WERI-Rb-1 (cell line): ENCODE measurements at regions not wholly inside any gene's neighbourhood (a gene's known extent, or its start where the extent isn't known, plus 50 kb on each side); places are given as distances from the start of the nearest gene placed in this dataset.
A peak's percentile ranks its signal among the peaks of the same experiment; 100 is the strongest.

Source experiments
- DNase-seq: peaks from one replicate; pipeline ENCODE4 v3.0.0-alpha.2; 2020
- H3K27ac ChIP-seq: fragments of 250-450 bp; sonication (Bioruptor Pico); 2 replicates; pipeline ENCODE4 v1.5.1; 2020; ENCODE audit warnings: mild to moderate bottlenecking, moderate library complexity
- H3K27me3 ChIP-seq: fragments of 250-450 bp; sonication (Bioruptor Pico); 2 replicates; pipeline ENCODE4 v1.5.1; 2021; ENCODE audit warnings: mild to moderate bottlenecking, low read depth, moderate library complexity; ENCODE audit not compliant: insufficient read depth, severe bottlenecking
- H3K36me3 ChIP-seq: fragments of 250-450 bp; sonication (Bioruptor Pico); 2 replicates; pipeline ENCODE4 v1.5.1; 2020; ENCODE audit warnings: mild to moderate bottlenecking, moderate library complexity
- H3K4me3 ChIP-seq: 2 replicates; pipeline ENCODE4 v1.5.1; 2011; ENCODE audit warnings: low read depth, mild to moderate bottlenecking, control low read depth, low read length
- H3K9me3 ChIP-seq: fragments of 250-450 bp; sonication (Bioruptor Pico); 2 replicates; pipeline ENCODE4 v1.5.1; 2021; ENCODE audit warnings: mild to moderate bottlenecking, moderate library complexity; ENCODE audit not compliant: severe bottlenecking
- CTCF ChIP-seq: IDR thresholded peaks from 2 replicates; pipeline ENCODE4 v1.5.1; 2011; ENCODE audit warnings: low read depth, mild to moderate bottlenecking, control low read depth, inconsistent platforms, low read length

GRCh38 chr3:148187296-148187695, 510.4 kb upstream of the AGTR1 start:
- no peak overlapping the region for H3K4me3 ChIP-seq
- DNase-seq: no peak
- no peak overlapping the region for H3K27ac ChIP-seq
- no peaks in the 10 kb centered on the region for H3K27me3 ChIP-seq
- TF ChIP-seq CTCF: no peak
- no peaks in the 10 kb centered on the region for H3K36me3 ChIP-seq
- no peaks in the 10 kb centered on the region for H3K9me3 ChIP-seq

GRCh38 chr3:148190441-148190990, 507.2 kb upstream of the AGTR1 start:
- TF ChIP-seq CTCF: no peak
- Histone ChIP-seq H3K27me3 (no peaks in the 10 kb centered on the region), H3K27ac (no peak overlapping the region), H3K36me3 (no peaks in the 10 kb centered on the region), H3K9me3 (no peaks in the 10 kb centered on the region), H3K4me3 (no peak overlapping the region)
- no peak for DNase-seq

GRCh38 chr3:148191966-148192365, 505.7 kb upstream of the AGTR1 start:
- Histone ChIP-seq H3K27me3 (no peaks in the 10 kb centered on the region), H3K36me3 (no peaks in the 10 kb centered on the region), H3K9me3 (no peaks in the 10 kb centered on the region), H3K4me3 (no peak overlapping the region), H3K27ac (no peak overlapping the region)
- TF ChIP-seq CTCF: no peak
- DNase-seq: no peak

- no peak overlapping the region for H3K27ac ChIP-seq
- no peak overlapping the region for H3K4me3 ChIP-seq
- DNase-seq: no peak
- H3K36me3 ChIP-seq: no peaks in the 10 kb centered on the region
- no peaks in the 10 kb centered on the region for H3K9me3 ChIP-seq
- TF ChIP-seq CTCF: no peak
- no peaks in the 10 kb centered on the region for H3K27me3 ChIP-seq
Observed at GRCh38 chr3:148197061-148197460, 500.6 kb upstream of the AGTR1 start.

GRCh38 chr3:148202386-148202785, 495.3 kb upstream of the AGTR1 start:
- peak; percentile 34; the same call in 1 of the 2 replicates for TF ChIP-seq CTCF
- no peak overlapping the region for H3K27ac ChIP-seq

More at GRCh38 chr3:148202386-148202785, 495.3 kb upstream of the AGTR1 start:
- Histone ChIP-seq H3K36me3 (no peaks in the 10 kb centered on the region), H3K4me3 (no peak overlapping the region), H3K27me3 (no peaks in the 10 kb centered on the region), H3K9me3 (no peaks in the 10 kb centered on the region)
- DNase-seq: peak; percentile 15
